Neural progenitor cell (in vitro differentiated cells): ENCODE measurements at regions not wholly inside any gene's neighbourhood (a gene's known extent, or its start where the extent isn't known, plus 50 kb on each side); places are given as distances from the start of the nearest gene placed in this dataset.
"Not testable (repeated sequence)": the region's sequence is repeated elsewhere in the genome, so short reads cannot be mapped to it uniquely, and the experiment has no call there.

Experiments used
- DNase-seq: peaks from one replicate; pipeline ENCODE4 v3.0.0-alpha.2; 2016; ENCODE audit warnings: low spot score
- H2AFZ ChIP-seq: fragments of 200-600 bp; sonication (generic); replicated peaks from 2 replicates; pipeline ENCODE4 v1.6.1; 2016; ENCODE audit warnings: antibody characterized with exemption
- H3F3A ChIP-seq: fragments of 200-600 bp; sonication (generic); 2 replicates; pipeline ENCODE4 v1.6.1; 2016; ENCODE audit warnings: antibody characterized with exemption, low read depth
- H3K27ac ChIP-seq: fragments of 200-600 bp; sonication (generic); 2 replicates; pipeline ENCODE4 v1.5.1; 2016; ENCODE audit warnings: mild to moderate bottlenecking
- H3K27me3 ChIP-seq: fragments of 200-600 bp; sonication (generic); 2 replicates; pipeline ENCODE4 v1.6.1; 2016; ENCODE audit warnings: mild to moderate bottlenecking, moderate library complexity
- H3K36me3 ChIP-seq: fragments of 200-600 bp; sonication (generic); 2 replicates; pipeline ENCODE4 v1.5.1; 2016
- H3K4me1 ChIP-seq: fragments of 200-600 bp; sonication (generic); 2 replicates; pipeline ENCODE4 v1.6.1; 2016; ENCODE audit warnings: mixed run types
- H3K4me2 ChIP-seq: fragments of 200-600 bp; sonication (generic); 2 replicates; pipeline ENCODE4 v1.6.1; 2016
- H3K4me3 ChIP-seq: fragments of 200-600 bp; sonication (generic); 2 replicates; pipeline ENCODE4 v1.5.1; 2016
- H3K79me2 ChIP-seq: fragments of 200-600 bp; sonication (generic); 2 replicates; pipeline ENCODE4 v1.6.1; 2016; ENCODE audit warnings: low read depth
- H3K9ac ChIP-seq: fragments of 200-600 bp; sonication (generic); 2 replicates; pipeline ENCODE4 v1.6.1; 2016
- H3K9me3 ChIP-seq: fragments of 200-600 bp; sonication (generic); 2 replicates; pipeline ENCODE4 v1.5.1; 2016; ENCODE audit warnings: low read depth
- H4K20me1 ChIP-seq: fragments of 200-600 bp; sonication (generic); 2 replicates; pipeline ENCODE4 v1.6.1; 2016; ENCODE audit warnings: low read depth
- H3K27ac Mint-ChIP-seq: 3 replicates; pipeline ENCODE4 v1.8.0; 2021; ENCODE audit warnings: mixed read lengths
- H3K27me3 Mint-ChIP-seq: 2 replicates; pipeline ENCODE4 v1.8.0; 2022; ENCODE audit warnings: low read depth, mild to moderate bottlenecking, inconsistent platforms, moderate library complexity, mixed read lengths; ENCODE audit not compliant: insufficient read depth
- H3K36me3 Mint-ChIP-seq: 3 replicates; pipeline ENCODE4 v1.8.0; 2021; ENCODE audit warnings: mixed read lengths
- H3K4me1 Mint-ChIP-seq: 3 replicates; pipeline ENCODE4 v1.8.0; 2021; ENCODE audit warnings: mixed read lengths
- H3K4me3 Mint-ChIP-seq: 3 replicates; pipeline ENCODE4 v1.8.0; 2021; ENCODE audit warnings: mild to moderate bottlenecking, moderate library complexity, mixed read lengths
- H3K9me3 Mint-ChIP-seq: 3 replicates; pipeline ENCODE4 v1.8.0; 2020; ENCODE audit warnings: mixed read lengths
- EZH2 ChIP-seq: fragments of 200-600 bp; sonication (generic); IDR thresholded peaks from 2 replicates; pipeline ENCODE4 v1.6.1; 2017; ENCODE audit warnings: antibody characterized with exemption, mild to moderate bottlenecking, moderate library complexity
- EZH2phosphoT487 ChIP-seq: fragments of 200-600 bp; sonication (generic); IDR thresholded peaks from 2 replicates; pipeline ENCODE4 v1.6.1; 2017; ENCODE audit warnings: antibody characterized with exemption
- TF ChIP-seq, protein P1 (sequence below): fragments of 200-600 bp; sonication (generic); IDR thresholded peaks from 2 replicates; pipeline ENCODE4 v1.5.1; 2017; ENCODE audit warnings: antibody characterized with exemption, mild to moderate bottlenecking

- not testable (repeated sequence) for H3K36me3 Mint-ChIP-seq, H3K79me2 ChIP-seq, H3K27me3 ChIP-seq
These were observed 1265.9 kb upstream of the PCDH10 start for GRCh38 chr4:131883181-131883580.

DNA sequence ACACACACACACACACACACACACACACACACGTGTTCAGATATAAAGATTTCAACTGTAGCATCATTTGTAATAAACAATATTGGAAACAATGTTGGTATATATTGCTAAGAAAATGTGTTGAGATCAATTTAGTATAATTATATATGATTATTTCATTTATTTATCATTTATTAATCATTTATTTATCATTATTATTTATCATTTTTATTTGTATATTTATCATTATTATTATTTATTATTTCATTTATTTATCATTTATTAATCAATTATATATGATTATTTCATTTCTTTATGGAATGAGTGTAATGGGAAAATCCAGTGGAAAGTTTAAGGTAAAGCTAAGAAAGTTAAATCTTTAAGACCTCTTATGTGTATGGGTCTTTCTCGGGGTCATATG, 1223.4 kb upstream of the PCDH10 start:
- not testable (repeated sequence) for H3K27ac Mint-ChIP-seq

More at GRCh38 chr4:131883181-131883580, 1265.9 kb upstream of the PCDH10 start:
- not testable (repeated sequence) for H3K4me2 ChIP-seq, H3K4me3 Mint-ChIP-seq, H2AFZ ChIP-seq, DNase-seq, H3K4me1 Mint-ChIP-seq, H3K4me3 ChIP-seq, H4K20me1 ChIP-seq, H3K27ac Mint-ChIP-seq, H3K9me3 Mint-ChIP-seq, H3F3A ChIP-seq, H3K4me1 ChIP-seq, H3K36me3 ChIP-seq, H3K9ac ChIP-seq, H3K27me3 Mint-ChIP-seq, H3K27ac ChIP-seq, H3K9me3 ChIP-seq

DNA sequence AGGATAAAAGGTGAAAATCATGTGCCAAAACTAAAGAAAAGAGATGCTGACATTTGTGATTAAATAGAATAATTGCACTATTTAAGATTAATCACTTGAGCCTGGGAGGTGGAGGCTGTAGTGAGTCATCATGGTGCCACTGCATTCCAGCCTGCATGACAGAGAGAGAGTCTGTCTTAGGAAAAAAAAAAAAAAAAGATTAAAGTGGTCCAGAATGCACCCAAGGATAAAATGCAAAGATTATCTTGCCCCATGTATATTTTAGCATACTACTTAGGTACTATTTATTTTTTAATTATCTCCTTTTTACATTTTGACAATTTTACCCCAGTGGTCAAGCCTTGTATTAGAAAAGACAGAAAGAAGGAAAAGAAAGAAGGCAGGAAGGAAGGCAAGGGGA, 1181.4 kb upstream of the PCDH10 start:
- not testable (repeated sequence) for H3F3A ChIP-seq

More for the DNA sequence above, 1223.4 kb upstream of the PCDH10 start:
- not testable (repeated sequence) for H3K27me3 Mint-ChIP-seq, H3K4me1 Mint-ChIP-seq, H3K4me3 ChIP-seq, H3K4me2 ChIP-seq, H3K27ac ChIP-seq, H3K9ac ChIP-seq, H2AFZ ChIP-seq, H3K9me3 ChIP-seq, DNase-seq, H4K20me1 ChIP-seq, H3K9me3 Mint-ChIP-seq, H3K36me3 ChIP-seq, H3F3A ChIP-seq, H3K79me2 ChIP-seq, H3K36me3 Mint-ChIP-seq, H3K4me3 Mint-ChIP-seq, H3K27me3 ChIP-seq, H3K4me1 ChIP-seq

GRCh38 chr4:131974730-131975129, 1174.4 kb upstream of the PCDH10 start:
- H3K4me3 Mint-ChIP-seq: no peak overlapping the region
- Histone ChIP-seq H3K9me3 (no peaks in the 10 kb centered on the region), H4K20me1 (no peaks in the 10 kb centered on the region), H3K27me3 (no peaks in the 10 kb centered on the region), H3K36me3 (no peaks in the 10 kb centered on the region), H3K9ac (no peak overlapping the region), H3F3A (no peaks in the 10 kb centered on the region), H2AFZ (no peak overlapping the region), H3K4me1 (no peaks in the 10 kb centered on the region), H3K4me3 (no peak overlapping the region), H3K4me2 (no peak overlapping the region), H3K79me2 (no peaks in the 10 kb centered on the region), H3K27ac (no peak overlapping the region)
- DNase-seq: no peak
- TF ChIP-seq EZH2 (no peak), EZH2phosphoT487 (no peak)
- TF ChIP-seq, protein P1, sequence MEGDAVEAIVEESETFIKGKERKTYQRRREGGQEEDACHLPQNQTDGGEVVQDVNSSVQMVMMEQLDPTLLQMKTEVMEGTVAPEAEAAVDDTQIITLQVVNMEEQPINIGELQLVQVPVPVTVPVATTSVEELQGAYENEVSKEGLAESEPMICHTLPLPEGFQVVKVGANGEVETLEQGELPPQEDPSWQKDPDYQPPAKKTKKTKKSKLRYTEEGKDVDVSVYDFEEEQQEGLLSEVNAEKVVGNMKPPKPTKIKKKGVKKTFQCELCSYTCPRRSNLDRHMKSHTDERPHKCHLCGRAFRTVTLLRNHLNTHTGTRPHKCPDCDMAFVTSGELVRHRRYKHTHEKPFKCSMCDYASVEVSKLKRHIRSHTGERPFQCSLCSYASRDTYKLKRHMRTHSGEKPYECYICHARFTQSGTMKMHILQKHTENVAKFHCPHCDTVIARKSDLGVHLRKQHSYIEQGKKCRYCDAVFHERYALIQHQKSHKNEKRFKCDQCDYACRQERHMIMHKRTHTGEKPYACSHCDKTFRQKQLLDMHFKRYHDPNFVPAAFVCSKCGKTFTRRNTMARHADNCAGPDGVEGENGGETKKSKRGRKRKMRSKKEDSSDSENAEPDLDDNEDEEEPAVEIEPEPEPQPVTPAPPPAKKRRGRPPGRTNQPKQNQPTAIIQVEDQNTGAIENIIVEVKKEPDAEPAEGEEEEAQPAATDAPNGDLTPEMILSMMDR: no peak
- H3K36me3 Mint-ChIP-seq: peaks cover 2% of the 10 kb centered on the region
- peaks cover 5% of the 10 kb centered on the region for H3K27me3 Mint-ChIP-seq
- no peak overlapping the region for H3K27ac Mint-ChIP-seq
- H3K4me1 Mint-ChIP-seq: no peaks in the 10 kb centered on the region
- peaks cover 33% of the 10 kb centered on the region for H3K9me3 Mint-ChIP-seq

More for the DNA sequence above, 1181.4 kb upstream of the PCDH10 start:
- H3K4me3 Mint-ChIP-seq, H3K9me3 ChIP-seq, H3K27ac ChIP-seq, H3K4me1 ChIP-seq, H3K27me3 Mint-ChIP-seq, H3K27ac Mint-ChIP-seq, H3K4me1 Mint-ChIP-seq, H3K4me3 ChIP-seq, H2AFZ ChIP-seq, H3K9me3 Mint-ChIP-seq, H4K20me1 ChIP-seq, H3K36me3 Mint-ChIP-seq, H3K27me3 ChIP-seq, H3K79me2 ChIP-seq, H3K4me2 ChIP-seq, DNase-seq, H3K36me3 ChIP-seq, H3K9ac ChIP-seq: not testable (repeated sequence)

- H3K4me1 ChIP-seq, H3K27ac ChIP-seq, H3K9me3 ChIP-seq, H3K27ac Mint-ChIP-seq, DNase-seq, H3K79me2 ChIP-seq, H4K20me1 ChIP-seq, H3K4me3 ChIP-seq, H3K27me3 Mint-ChIP-seq, H3K4me1 Mint-ChIP-seq, H3K36me3 ChIP-seq, H3K36me3 Mint-ChIP-seq, H3F3A ChIP-seq, H2AFZ ChIP-seq, H3K9ac ChIP-seq, H3K27me3 ChIP-seq, H3K4me3 Mint-ChIP-seq, H3K4me2 ChIP-seq: not testable (repeated sequence)
- H3K9me3 Mint-ChIP-seq: peaks cover 34% of the 10 kb centered on the region
These were observed 1173.6 kb upstream of the PCDH10 start for GRCh38 chr4:131975276-131976132.

DNA sequence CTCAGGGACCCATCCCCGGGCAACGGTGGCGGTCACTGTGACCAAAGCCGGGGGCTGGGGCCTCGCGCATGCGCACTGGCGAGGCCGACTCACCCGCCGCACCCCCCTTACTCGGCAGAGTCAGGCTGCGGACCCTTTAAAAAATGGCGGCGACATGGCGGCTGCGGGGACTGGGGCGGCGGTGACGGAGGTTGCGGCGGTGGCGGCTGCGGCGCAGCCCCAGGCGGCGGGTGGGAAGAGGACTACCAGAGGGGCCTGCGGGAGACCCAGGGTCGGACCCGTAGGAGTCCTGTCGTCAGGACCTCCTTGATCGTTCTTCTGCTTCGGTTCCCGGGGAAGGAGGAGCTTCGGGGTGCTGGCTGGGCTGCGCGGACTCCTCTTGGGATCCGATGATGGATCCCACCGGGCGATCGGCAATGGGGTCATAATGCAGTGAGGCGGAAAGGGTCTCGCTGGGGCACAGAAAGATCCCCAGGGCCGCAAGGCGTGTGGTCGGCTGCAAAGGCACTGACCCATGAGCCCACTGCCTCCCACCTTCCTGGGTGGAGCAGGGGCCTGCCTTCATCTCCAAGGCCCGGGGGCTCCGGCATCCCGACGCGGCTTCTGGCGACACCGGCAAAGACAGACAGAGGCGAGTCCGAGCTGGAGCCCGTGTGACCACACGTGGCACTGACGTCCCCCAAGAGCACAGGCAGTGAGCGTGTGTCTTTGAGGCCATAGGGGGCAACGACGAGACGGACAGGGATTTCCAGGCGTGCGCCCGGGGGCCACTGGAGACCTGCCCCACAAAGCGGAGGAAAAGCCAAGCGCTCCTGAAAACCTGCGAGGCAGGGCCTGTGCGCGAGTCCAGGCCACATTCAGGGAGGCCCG, 1172.7 kb upstream of the PCDH10 start:
- not testable (repeated sequence) for H3K9ac ChIP-seq, H3K36me3 Mint-ChIP-seq, H4K20me1 ChIP-seq, H3K79me2 ChIP-seq, H3K4me1 ChIP-seq, DNase-seq, H3K27ac ChIP-seq, H3K27me3 ChIP-seq, H3K4me3 Mint-ChIP-seq, H3F3A ChIP-seq, H3K27me3 Mint-ChIP-seq, H3K27ac Mint-ChIP-seq, H3K4me3 ChIP-seq, H3K36me3 ChIP-seq, H3K4me2 ChIP-seq, H3K4me1 Mint-ChIP-seq, H2AFZ ChIP-seq, H3K9me3 ChIP-seq
- peaks cover 34% of the 10 kb centered on the region for H3K9me3 Mint-ChIP-seq
